ENCODE measurements at regions not wholly inside any gene's neighbourhood (a gene's known extent, or its start where the extent isn't known, plus 50 kb on each side); places are given as distances from the start of the nearest gene placed in this dataset.

DNA sequence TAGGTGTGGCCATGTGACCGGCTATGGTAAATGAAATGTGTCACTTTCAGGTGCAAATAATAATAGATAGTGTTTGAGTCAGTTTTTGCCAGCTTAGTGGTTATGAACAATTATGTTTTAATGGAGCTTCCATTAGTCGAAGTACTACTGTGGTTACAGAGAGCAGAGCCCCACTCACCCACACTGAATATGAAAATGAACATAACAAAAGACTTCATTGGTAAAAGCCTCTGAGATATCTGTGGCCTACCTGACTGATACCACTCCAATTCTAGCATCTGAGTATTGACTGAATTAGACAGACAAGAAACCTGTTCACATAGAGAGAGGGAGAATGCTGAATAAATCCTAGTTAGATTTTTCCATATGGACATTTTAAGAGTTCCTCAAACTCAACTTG, 405.6 kb downstream of the BRINP1 start:
- H3K27me3 ChIP-seq, result no peaks in the 10 kb centered on the region
- TF ChIP-seq, protein P1, sequence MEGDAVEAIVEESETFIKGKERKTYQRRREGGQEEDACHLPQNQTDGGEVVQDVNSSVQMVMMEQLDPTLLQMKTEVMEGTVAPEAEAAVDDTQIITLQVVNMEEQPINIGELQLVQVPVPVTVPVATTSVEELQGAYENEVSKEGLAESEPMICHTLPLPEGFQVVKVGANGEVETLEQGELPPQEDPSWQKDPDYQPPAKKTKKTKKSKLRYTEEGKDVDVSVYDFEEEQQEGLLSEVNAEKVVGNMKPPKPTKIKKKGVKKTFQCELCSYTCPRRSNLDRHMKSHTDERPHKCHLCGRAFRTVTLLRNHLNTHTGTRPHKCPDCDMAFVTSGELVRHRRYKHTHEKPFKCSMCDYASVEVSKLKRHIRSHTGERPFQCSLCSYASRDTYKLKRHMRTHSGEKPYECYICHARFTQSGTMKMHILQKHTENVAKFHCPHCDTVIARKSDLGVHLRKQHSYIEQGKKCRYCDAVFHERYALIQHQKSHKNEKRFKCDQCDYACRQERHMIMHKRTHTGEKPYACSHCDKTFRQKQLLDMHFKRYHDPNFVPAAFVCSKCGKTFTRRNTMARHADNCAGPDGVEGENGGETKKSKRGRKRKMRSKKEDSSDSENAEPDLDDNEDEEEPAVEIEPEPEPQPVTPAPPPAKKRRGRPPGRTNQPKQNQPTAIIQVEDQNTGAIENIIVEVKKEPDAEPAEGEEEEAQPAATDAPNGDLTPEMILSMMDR (IDR thresholded peaks at IDR 0.05; ENCODE audit: low read depth, low read length), result no peak
- H3K4me3 ChIP-seq (ENCODE audit: low read depth, low read length), result no peak overlapping the region
- no peak for DNase-seq
- no peaks in the 10 kb centered on the region for H3K36me3 ChIP-seq
- no peaks in the 10 kb centered on the region for H3K4me1 ChIP-seq
- no peaks in the 10 kb centered on the region for H3K9me3 ChIP-seq

DNA sequence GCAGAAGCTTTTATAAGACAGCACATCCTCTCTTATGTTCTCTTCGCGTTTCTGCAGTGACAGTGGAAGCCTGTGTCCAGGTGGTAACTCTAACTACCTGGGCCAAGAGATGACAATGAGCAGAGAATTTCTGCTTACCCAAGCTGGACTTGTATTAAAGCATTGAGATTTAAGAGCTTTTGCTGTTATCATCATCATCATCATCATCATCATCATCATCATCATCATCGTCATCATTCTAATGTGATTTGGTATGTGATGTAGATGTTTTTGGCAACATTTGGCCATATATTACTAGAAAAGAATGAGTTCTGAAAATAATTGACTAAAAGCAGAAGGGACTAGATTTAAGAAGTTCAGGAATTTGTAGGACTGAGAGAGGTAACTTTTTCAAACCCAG, 401.3 kb downstream of the BRINP1 start:
- DNase-seq, result no peak
- Histone ChIP-seq H3K27me3 (no peaks in the 10 kb centered on the region), H3K9me3 (no peaks in the 10 kb centered on the region), H3K36me3 (no peaks in the 10 kb centered on the region), H3K4me1 (no peaks in the 10 kb centered on the region), H3K4me3 (ENCODE audit: low read depth, low read length) (no peak overlapping the region)
- TF ChIP-seq, protein P1 (IDR thresholded peaks at IDR 0.05; ENCODE audit: low read depth, low read length), result no peak

DNA sequence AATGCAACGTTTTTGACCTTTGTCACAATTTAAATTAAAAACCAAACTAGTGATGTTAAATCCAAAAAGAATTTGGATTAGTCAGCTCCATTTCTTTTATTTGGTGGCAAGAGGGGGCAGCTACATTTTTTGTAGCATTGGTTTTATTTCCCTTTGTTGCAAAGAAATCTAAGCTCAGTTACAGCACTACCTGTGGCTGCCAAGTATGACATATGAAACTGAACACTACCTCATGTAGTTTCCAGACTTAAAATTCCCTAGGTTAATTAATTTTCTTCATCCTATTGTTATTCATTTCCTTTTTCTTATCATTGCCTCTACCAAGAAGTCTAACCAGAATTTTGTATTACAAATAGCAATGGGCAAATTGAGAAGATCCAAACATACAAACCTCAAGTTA, 393.5 kb downstream of the BRINP1 start:
- no peak overlapping the region for H3K4me3 ChIP-seq (ENCODE audit: low read depth, low read length)
- no peaks in the 10 kb centered on the region for H3K36me3 ChIP-seq
- no peaks in the 10 kb centered on the region for H3K9me3 ChIP-seq
- H3K4me1 ChIP-seq, result no peaks in the 10 kb centered on the region
- H3K27me3 ChIP-seq, result no peaks in the 10 kb centered on the region
- TF ChIP-seq, protein P1 (IDR thresholded peaks at IDR 0.05; ENCODE audit: low read depth, low read length), result no peak
- DNase-seq, result no peak

DNA sequence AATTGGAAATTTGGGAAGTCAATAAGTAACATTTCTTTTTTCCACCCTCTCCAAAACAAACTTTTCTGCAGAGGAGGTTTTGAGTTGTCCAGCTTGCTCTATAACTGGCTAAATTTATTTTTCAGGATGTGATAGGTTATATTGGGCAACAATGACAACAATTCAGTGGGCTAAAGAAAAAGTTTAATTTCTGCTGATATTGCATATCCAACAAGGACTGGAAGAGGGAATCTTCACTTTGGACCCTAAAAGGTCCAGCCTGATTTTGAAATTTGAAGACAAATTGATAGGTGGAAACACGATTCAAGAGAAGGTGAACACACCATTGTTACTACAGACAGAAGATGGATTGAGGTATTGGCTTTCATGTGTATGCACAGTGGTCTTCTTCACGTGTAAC, 393.1 kb downstream of the BRINP1 start:
- Histone ChIP-seq H3K4me3 (ENCODE audit: low read depth, low read length) (no peak overlapping the region), H3K36me3 (no peaks in the 10 kb centered on the region), H3K27me3 (no peaks in the 10 kb centered on the region), H3K4me1 (no peaks in the 10 kb centered on the region), H3K9me3 (no peaks in the 10 kb centered on the region)
- no peak for DNase-seq
- TF ChIP-seq, protein P1 (IDR thresholded peaks at IDR 0.05; ENCODE audit: low read depth, low read length), result no peak

DNA sequence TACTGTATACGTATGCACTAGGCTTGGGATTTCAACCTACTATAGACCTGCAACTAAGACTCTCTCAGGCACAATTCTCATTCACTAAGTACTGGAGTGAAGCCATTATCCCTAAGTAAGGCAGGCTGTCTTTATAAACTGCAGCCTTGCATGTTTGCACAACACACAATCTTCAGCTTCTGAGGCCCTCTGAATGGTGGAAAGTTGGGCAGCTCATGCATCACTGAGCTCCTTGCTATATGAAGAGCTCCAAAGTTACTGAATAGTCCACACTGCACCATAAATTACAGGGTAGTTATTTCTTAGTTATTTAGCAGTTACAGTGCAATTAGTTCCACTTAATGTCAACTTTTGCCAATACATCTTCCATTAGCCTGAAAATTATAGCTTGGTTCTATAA, 384.6 kb downstream of the BRINP1 start:
- Histone ChIP-seq H3K27me3 (no peaks in the 10 kb centered on the region), H3K9me3 (no peaks in the 10 kb centered on the region)
- no peak for DNase-seq

DNA sequence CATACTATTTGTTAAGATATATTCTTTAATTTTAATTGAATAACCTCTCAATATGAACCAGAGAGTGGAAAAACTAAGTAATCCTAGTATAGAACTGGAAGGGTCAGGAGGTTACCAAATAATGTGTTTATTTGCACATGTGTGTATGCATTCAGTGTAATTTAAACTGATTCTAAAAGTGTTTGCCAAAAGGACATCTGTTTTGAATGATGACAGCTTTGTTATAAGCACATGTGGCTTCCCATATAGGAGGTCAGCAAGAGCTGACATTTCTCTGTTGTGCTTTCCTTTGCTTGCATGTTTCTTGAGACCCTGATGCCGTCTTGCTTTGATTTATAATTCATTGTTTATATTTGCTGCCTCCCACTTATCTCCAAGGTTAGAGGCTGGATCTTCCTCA, 383.4 kb downstream of the BRINP1 start:
- TF ChIP-seq, protein P1 (IDR thresholded peaks at IDR 0.05; ENCODE audit: low read depth, low read length), result no peak
- no peaks in the 10 kb centered on the region for H3K9me3 ChIP-seq
- no peak for DNase-seq

More for the DNA sequence above, 384.6 kb downstream of the BRINP1 start:
- no peak overlapping the region for H3K4me3 ChIP-seq (ENCODE audit: low read depth, low read length)
- no peaks in the 10 kb centered on the region for H3K4me1 ChIP-seq
- TF ChIP-seq, protein P1 (IDR thresholded peaks at IDR 0.05; ENCODE audit: low read depth, low read length), result no peak
- H3K36me3 ChIP-seq, result no peaks in the 10 kb centered on the region

More for the DNA sequence above, 383.4 kb downstream of the BRINP1 start:
- Histone ChIP-seq H3K4me1 (no peaks in the 10 kb centered on the region), H3K4me3 (ENCODE audit: low read depth, low read length) (no peak overlapping the region), H3K27me3 (no peaks in the 10 kb centered on the region), H3K36me3 (no peaks in the 10 kb centered on the region)

Data from BE2C (cell line).